Ecto neural progenitor cell (in vitro differentiated cells): ENCODE measurements at regions not wholly inside any gene's neighbourhood (a gene's known extent, or its start where the extent isn't known, plus 50 kb on each side); places are given as distances from the start of the nearest gene placed in this dataset.
"Not testable (repeated sequence)": the region's sequence is repeated elsewhere in the genome, so short reads cannot be mapped to it uniquely, and the experiment has no call there.

ENCODE experiments used
- DNase-seq: peaks from one replicate; pipeline ENCODE4 v3.0.0-alpha.2; 2018; ENCODE audit warnings: low spot score

DNA sequence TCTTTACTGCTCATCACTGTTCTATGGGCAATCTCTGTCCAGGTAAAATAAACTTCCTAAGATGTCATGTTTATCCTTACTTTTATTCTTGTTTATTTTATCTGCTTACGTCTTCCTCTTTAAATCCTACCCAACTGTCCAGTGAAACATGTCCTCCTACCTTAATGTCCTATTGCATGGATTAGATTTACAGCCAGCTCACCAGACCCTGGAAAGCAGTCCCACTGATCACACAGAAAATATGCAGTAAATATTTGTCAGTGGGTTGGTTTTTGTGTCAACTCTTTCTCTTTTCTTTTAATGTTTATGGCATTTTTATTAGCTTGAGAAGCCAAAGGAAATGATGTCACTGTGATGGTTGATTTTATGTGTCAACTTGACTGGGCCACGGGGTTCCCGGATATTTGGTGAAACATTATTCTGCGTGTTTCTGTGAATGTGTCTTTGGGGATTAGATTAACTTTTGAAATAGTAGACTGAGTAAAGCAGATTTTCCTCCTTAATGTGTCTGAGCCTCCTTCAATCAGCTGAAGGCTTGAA is 258.3 kb downstream of the SRGAP2C start:
- no peak for DNase-seq

DNA sequence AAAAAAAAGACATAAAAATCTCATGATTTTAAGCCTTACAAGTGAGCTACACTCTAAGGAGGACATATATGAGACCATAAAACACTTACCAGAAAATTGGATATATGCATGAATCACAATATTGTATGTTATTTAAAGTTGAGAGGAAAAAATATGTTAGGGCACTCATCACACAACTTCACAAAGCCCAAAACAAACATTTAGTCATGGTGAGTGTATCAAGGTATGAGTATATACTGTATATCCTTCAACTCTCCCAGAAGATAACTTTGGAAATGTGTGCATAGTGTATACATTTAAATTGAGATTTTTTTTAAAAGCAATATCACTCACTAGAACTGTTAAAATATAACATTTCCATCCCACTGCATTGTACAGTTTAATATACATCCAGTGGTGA is 259.3 kb downstream of the SRGAP2C start:
- DNase-seq: no peak

DNA sequence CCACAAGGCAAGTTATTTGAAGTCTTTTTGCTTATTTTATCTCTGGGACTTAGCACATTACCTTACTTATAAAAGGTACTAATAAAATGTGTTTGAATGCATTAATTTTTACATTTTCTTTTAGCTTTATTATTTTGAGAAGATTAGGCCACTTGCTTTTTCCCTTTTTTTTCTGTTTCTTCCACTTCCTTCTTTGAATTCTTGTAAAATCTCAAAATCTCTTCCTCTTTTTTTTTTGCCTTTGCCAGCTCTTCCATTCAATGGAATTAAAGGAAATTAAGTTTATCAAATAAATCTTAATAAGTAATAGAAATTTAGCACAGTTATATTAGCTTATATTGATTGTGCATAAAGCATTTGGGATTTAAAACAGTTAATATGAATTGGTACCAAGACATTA is 260.9 kb downstream of the SRGAP2C start:
- DNase-seq: no peak

DNA sequence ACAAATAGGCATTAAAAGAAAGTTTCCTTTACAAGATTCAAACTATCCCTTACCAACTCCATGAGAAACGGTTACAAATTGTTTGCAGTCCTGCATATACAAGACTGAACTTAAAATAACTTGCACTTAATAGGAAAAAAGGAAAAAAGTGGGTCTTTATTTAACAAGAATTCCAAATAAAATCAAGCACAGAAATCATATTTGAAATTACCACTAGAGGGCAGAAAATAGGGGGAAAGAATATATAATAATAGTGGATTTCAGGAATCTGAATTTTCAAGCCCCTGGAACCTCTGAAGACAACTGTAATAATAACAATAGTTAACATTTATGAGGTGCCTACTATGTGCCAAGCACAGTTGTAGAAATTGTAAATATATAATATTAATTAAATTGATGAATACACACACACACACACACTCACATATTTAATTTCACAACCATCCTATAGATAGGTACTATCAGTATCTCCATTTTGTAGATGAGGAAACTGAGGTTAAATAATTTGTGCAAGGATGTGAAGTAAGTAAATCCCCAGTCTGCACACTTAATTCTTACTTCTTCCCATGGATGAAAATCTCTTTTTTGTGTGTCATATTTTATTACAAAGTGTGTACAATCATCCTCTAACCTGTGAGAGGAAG is 262.6 kb downstream of the SRGAP2C start:
- DNase-seq: not testable (repeated sequence)

DNA sequence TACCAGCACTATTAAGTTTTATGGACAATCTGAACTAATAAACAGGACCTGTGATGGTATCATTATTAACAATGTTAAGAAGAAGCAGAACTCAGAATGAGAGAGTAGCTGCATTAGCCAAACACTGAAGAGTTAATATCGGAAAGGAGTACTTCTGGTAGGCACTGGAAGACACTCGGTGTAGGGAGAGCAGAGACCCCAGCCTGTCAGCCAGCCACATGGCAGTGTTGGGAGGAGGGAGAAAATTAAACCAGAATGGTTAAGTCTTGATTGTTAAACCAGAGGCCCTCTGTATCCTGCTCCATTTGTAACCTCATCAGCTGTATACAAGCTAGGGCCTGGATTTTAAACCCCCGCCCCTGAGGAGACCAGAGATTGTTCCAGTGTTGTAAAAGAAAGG is 263.3 kb downstream of the SRGAP2C start:
- DNase-seq: not testable (repeated sequence)

DNA sequence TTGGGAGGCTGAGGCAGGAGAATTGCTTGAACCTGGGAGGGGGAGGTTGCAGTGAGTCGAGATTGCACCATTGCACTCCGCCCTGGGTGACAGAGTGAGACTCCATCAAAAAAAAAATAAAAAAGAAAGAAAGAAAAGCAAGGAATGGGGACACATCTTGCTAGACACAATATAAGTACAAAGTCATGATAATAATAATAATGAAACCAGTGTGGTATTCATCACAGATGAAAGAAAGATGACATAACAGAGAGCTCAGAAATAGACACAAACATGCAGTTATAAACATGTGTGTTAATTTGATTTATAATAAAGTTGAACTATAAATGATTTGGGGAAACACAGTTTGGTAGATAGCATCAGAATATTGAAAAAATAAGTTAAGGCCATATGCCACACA is 264.1 kb downstream of the SRGAP2C start:
- DNase-seq: no peak

DNA sequence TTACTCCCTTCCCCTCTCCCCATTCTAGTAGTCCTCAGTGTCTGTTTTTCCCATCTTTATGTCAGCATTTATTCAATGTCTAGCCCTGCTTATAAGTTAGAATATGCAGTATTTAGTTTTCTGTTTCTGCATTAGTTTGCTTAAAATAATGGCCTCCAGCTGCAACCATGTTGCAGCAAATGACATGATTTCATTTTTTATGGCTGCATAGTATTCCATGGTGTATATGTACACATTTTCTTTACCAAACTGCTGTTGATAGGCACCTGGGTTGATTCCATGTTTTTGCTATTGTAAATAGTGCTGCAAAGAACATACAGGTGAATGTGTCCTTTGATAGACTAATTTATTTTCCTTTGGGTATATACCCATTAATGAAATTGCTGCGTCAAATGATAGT is 267.7 kb downstream of the SRGAP2C start:
- no peak for DNase-seq

DNA sequence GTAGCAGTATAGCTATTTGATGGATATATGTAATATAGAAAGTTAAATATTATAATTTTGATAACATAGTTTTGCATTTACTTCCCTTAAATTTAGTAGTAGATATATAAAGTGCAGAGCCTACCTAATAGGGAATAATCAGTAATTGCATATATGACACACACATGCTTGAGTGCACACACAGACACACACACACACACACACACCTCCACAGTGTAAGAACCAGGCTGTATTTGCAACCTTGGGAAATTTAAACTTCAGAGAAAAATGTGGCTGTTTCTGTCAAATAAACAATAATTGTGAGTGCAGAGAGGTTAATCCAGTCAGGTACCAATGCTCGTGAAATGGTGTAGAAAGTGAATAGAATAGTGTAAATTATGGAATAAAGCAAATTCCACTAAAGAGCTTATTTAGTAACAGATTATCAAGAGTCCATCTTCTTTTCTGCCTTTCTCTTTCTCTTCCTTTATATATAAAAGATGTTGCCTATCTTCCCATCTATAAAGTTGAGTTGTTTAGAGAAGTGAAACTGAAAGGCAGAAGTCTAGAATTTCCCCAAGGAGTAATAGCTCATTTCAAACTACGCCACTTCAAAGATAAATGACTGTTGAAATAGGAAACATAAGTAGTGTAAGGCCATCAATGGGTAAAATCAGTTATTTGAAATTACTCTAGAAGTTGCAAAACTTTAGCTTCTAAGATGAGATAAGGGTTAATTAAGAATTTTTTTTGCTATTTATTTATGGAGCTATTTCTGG is 273.7 kb downstream of the SRGAP2C start:
- DNase-seq: no peak

DNA sequence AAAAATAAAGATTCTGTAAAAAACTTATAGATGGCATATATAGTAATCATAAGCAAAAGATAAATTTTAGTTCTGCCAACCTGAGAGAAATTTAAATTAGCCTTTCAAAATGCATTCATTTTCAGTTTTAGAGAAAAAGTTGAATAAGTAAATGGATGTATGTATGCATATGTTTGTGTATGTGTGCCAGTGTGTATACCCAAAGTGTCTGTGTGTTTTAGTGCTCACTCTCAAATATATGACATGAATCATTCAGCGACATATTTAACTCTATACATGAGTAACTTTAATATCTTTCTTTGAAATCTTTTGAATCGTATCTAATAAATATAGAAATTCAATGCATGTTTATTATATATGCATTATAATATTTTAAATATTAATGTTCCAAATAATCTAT is 274.5 kb downstream of the SRGAP2C start:
- DNase-seq: no peak

DNA sequence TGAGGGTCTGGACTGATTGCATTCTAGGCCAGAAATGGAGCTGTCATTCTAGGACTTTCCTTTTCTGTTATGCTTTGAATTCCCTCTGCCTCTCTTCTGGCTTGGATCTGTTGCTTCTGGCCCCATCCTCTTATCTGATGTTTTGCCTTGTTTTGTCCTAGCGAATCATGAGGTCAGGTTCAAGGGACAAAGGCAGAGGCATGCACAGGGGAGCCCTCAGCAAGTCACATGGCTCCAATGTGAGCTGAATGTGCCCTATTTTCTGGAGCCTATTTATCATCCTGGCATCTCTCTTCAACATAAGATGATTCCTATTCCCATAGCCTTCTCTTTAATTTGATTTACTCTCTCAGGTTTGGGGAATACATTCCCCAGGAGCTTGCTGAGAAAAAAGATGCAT is 284.6 kb downstream of the SRGAP2C start:
- not testable (repeated sequence) for DNase-seq

DNA sequence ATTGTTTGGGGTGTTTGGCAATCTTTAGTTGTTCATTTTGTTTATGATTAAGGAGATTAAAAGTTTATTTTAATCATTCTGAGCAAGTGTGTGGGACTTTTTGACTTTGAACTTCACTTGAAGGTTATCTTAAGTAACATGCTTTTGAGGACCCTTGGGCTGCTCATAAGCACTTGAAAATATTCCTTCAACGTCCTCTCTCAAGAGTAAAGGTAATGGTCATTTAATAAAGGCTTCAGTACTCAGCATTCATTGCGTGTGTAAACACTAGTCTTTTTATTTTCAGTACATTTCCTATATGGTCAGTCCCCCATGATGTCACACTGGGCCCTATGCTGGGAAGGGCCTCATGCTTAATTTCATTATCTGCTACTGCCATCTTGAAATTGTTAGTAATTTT is 285.6 kb downstream of the SRGAP2C start:
- not testable (repeated sequence) for DNase-seq

DNA sequence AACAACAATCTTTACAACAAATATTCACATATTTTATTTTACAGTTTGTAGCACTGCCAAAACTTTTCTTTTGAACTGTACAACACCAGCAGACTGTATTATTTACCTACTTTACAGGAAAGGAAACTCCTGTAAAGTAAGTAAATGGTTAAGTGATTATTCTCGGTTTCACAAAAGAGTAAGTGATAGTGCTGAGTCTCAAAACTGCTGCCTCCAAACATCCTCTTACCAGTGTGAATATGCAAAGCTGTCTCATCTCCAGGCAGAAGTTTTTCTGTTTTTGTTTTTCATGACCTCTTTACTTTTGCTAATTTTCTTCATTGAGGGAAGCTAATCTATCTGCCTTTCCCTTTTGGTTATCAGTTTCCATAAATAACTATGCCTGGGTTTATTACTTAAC is 286.7 kb downstream of the SRGAP2C start:
- DNase-seq: no peak

DNA sequence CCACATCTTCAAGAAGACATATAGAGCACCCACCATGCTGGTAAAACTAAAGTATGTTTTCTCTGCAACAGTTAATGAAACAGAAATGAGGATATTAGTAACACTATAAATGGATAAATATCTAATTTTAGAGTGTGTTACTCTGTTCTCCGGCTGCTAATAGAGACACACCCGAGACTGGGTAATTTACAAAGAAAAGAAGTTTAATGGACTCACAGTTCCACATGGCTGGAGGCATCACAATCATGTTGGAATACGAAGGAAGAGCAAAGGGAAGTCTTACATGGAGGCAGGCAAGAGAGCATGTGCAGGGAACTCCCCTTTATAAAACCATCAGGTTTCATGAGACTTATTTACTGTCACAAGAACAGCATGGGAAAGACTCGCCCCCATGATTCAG is 287.2 kb downstream of the SRGAP2C start:
- no peak for DNase-seq

DNA sequence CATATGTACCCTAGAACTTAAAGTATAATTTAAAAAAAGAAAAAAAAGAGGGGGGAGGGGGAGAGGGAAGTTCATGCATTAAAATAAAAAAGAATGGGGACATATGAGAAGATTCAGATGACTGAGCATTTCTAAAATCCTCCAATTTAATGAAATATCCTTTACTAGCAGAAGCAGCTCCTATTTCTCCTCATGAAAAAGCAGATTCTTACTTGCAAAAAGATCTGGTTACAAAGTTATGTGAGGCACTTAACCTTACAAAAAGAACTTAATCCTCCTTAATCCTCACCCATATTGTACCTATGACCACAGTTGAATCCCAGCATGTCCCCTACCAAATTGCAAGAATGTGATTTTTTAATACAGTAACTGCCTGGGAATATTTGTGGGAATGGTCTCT is 298.5 kb downstream of the SRGAP2C start:
- DNase-seq: no peak

DNA sequence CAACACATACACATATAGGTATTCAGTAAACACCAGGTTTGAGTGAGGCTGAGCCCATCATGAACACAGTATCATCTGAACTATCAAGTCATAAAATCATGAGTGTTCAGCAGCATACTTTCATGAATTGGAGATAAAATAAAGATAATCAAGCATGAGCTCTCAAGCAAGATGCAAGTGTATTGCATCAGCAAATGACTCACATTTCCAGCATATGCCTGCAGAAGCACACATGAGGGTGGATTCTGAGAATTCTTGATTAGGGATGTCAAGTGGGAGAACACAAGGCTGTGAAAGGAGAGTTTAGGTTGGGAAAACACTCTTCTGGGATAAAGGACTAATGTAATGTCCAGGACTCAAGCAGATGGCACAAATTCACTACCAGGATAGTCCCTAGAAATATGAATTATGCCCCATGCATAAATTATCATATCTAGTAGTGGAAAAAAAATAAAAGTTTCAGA is 299.2 kb downstream of the SRGAP2C start:
- DNase-seq: no peak

DNA sequence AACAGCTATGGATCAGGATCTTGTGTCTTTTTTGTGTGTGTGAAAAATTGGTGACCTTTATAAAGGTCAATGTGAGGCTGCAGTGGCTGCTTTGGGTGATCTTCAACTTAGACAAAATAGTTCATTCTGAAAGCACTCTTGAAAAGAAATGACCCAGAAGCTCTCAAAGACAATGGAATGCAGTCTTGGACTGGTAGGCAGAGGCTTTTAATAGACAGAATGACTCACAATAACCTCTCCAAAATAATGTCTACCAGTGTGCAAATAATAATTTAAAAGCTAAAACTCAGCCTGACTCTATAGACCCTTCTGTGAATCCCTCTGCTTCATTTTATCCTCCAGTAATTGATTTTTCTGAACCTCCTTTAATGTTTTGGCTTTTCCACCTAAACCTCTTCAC is 310.0 kb downstream of the SRGAP2C start:
- DNase-seq: not testable (repeated sequence)

DNA sequence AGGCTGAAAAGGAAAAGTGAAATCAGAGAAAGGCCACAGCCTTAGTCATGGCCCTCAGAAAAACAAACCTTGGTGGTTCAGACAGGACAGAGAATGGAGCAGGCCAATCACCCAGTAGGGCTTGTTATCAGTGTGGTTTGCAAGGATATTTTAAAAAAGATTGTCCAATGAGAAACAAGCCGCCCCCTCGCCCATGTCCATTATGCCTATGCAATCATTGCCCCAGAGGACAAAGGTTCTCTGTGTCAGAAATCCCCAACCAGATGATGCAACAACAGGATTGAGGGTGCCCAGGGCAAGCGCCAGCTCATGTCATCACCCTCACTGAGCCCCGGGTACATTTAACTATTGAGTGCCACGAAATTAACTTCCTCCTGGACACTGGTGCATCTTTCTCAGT is 326.7 kb downstream of the SRGAP2C start:
- DNase-seq: not testable (repeated sequence)

DNA sequence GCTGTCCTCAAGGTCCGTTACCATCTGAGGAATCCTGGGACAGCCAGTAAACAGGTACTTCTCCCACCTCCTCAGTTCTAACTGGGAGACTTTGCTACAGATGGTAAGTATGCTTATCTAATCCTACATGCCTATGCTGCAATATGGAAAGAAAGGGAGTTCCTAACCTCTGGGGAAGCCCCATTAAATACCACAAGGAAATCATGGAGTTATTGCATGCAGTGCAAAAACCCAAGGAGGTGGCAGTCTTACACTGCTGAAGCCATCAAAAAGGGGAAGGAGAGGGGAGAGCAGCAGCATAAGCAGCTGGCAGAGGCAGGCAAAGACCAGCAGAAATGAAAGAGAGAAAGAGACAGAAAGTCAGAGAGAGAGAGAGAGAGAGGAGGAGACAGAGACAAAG is 327.1 kb downstream of the SRGAP2C start:
- not testable (repeated sequence) for DNase-seq

DNA sequence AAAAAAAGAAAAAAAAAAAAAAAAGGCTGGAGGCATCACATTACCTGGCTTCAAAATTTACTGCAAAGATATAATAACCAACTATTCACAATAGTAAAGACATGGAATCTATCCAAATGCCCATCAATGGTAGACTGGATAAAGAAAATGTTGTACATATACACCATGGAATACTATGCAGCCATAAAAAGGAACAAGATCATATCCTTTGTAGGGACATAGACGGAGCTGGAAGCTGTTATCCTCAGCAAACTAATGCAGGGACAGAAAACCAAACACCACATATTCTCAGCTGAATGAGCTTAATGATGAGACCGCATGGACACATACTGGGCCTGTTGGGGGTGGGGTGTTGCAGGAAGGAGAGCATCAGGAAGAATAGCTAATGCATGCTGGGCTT is 330.5 kb downstream of the SRGAP2C start:
- no peak for DNase-seq

DNA sequence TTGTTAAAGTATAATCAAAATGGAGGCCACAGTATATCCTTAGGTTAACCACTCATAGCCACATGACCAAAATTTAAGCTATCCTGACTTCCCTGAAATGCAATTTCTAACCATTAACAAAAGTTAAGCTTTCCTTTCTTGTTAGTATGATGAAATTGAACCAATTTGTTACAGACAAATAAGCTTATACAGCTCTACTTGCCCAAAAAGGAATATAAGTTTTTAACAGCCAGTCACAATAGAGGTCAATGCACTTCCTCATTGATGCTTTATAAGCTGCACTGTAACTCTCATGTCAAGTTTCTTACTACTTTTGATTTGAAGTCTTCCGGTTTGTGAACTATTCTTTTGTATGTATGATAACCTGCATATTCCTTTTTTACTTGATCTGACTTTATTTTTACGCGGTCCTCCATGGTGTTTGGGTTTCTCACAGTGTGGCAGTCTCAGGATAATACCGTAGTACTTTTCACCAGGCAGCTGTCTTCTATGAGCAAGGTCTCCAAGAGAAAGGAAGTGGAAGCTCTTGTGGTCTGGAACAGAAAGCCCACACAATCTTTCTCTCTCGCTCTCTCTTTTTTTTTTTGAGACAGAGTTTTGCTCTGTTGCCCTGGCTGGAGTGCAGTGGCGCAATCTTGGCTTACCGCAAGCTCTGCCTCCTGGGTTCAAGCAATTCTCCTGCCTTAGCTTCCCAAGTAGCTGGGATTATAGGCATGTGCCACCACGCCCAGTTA is 331.6 kb downstream of the SRGAP2C start:
- no peak for DNase-seq

DNA sequence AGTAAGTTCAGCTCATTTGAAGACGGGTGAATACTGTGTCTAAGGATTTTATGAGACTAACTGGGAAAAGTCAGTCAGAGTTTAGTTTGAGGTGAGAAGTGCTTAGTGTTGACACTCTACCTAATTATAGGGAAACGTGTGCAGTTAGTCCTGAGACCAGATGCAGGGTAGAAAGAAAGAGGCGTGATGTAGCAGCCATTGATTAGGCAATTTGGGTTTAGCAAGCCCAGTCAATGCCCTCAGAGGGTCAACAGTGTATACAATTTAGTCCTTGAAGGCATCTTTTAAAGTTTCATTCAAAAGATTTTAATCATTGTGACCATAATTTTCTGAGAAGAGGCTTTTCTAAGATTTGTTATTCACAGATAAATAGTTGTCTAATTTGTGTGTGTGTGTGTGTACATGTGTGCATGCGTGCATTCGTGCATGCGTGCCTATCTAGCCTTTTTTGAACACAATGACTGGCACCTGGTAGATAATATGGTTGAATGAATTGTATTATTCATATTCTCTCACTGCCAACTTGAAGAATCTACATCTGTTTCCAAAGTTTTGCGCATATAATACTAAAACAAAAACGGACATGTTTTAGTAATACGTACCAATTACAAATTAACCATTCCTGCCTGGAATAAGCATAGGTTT is 332.9 kb downstream of the SRGAP2C start:
- DNase-seq: no peak

DNA sequence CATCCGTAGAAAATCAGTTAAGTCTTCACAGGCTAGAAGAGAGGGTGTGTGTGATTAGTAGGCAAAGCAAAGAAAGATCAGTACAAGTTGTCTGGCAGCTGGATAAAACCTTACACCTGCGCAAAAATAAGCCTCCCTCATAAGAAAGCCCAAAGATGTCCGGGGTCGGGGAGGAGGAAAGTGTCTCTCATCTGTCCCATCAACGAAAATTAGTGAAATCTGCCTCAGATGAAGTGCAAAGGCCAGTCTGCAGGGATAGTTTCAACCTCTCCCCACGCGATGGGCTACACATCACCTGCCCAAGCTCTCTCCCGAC is 333.9 kb downstream of the SRGAP2C start:
- DNase-seq: no peak
